H1 (cell line): ENCODE measurements at regions not wholly inside any gene's neighbourhood (a gene's known extent, or its start where the extent isn't known, plus 50 kb on each side); places are given as distances from the start of the nearest gene placed in this dataset.

Experiments
- CTCF ChIA-PET: fragments of 300-600 bp; sonication (Branson Sonifier 250); formaldehyde crosslinking; loops from one replicate; lab custom pipeline; 2021; ENCODE audit not compliant: partially characterized antibody; lab: Charles Lee
- POLR2A ChIA-PET: fragments of 300-600 bp; sonication (Branson Sonifier 250); formaldehyde crosslinking; loops from one replicate; lab custom pipeline; 2021; ENCODE audit warnings: inconsistent platforms; ENCODE audit not compliant: partially characterized antibody; lab: Charles Lee
- DNase-seq, 2 experiments: peaks; one replicate each; pipeline versions ENCODE4 v3.0.0 to v3.0.0-alpha.2; 2010 to 2022; ENCODE audit warnings: low spot score in 2 of 2, low read depth in 1 of 2, mixed read lengths in 1 of 2
- FAIRE-seq: peaks from 2 replicates; lab custom pipeline; 2011; peaks lifted over from hg19 to GRCh38; lab: Jason Lieb, UNC
- H2AFZ ChIP-seq: 2 replicates; pipeline ENCODE4 v1.8.1; 2012; ENCODE audit warnings: low read length, inconsistent platforms
- H2AK5ac ChIP-seq: 2 replicates; pipeline ENCODE4 v1.6.1; 2013; ENCODE audit warnings: low read depth, low read length
- H2BK120ac ChIP-seq: replicated peaks from 2 replicates; pipeline ENCODE3; 2013; ENCODE audit warnings: low read depth, low read length, inconsistent platforms
- H2BK12ac ChIP-seq: 2 replicates; pipeline ENCODE4 v1.6.1; 2013; ENCODE audit warnings: low read depth, low read length
- H2BK15ac ChIP-seq: 2 replicates; pipeline ENCODE4 v1.6.1; 2013; ENCODE audit warnings: low read length
- H2BK20ac ChIP-seq: 2 replicates; pipeline ENCODE4 v1.6.1; 2013; ENCODE audit warnings: low read length
- H2BK5ac ChIP-seq: 2 replicates; pipeline ENCODE4 v1.6.1; 2013; ENCODE audit warnings: low read depth, low read length
- H3K14ac ChIP-seq: 2 replicates; pipeline ENCODE4 v1.6.1; 2013; ENCODE audit warnings: inconsistent platforms; ENCODE audit not compliant: insufficient read length
- H3K18ac ChIP-seq: 2 replicates; pipeline ENCODE4 v1.6.1; 2013; ENCODE audit warnings: low read length; ENCODE audit errors: extremely low read depth
- H3K23ac ChIP-seq: 2 replicates; pipeline ENCODE4 v1.6.1; 2013; ENCODE audit warnings: inconsistent platforms; ENCODE audit not compliant: insufficient read length
- H3K23me2 ChIP-seq: 2 replicates; pipeline ENCODE4 v1.6.1; 2013; ENCODE audit warnings: low read depth, low read length
- H3K27ac ChIP-seq: 2 replicates; pipeline ENCODE4 v1.6.1; 2011; ENCODE audit warnings: low read depth, low read length, inconsistent platforms
- H3K27me3 ChIP-seq, 4 experiments: replicated peaks in 1 of 4; 1 replicate in 1 of 4; 2 replicates in 3 of 4; pipeline versions ENCODE4 v1.6.1 to v1.8.1; 2011 to 2013; ENCODE audit warnings: low read length in 3 of 4, mild to moderate bottlenecking in 3 of 4, inconsistent platforms in 2 of 4, mixed read lengths in 2 of 4, moderate library complexity in 1 of 4; ENCODE audit not compliant: control insufficient read depth in 3 of 4, insufficient read depth in 3 of 4; ENCODE audit errors: extremely low read depth in 1 of 4
- H3K36me3 ChIP-seq, 4 experiments: 2 replicates each; pipeline versions ENCODE4 v1.6.1 to v1.8.1; 2011 to 2013; ENCODE audit warnings: mild to moderate bottlenecking in 4 of 4, low read length in 3 of 4, moderate library complexity in 2 of 4, control low read depth in 1 of 4, inconsistent platforms in 1 of 4; ENCODE audit not compliant: insufficient read depth in 4 of 4, control insufficient read depth in 2 of 4
- H3K4ac ChIP-seq: replicated peaks from 2 replicates; pipeline ENCODE3; 2013; ENCODE audit warnings: low read length, low read depth, mixed read lengths, inconsistent platforms; ENCODE audit not compliant: insufficient read length
- H3K4me1 ChIP-seq, 4 experiments: replicated peaks in 1 of 4; 1 replicate in 1 of 4; 2 replicates in 3 of 4; pipeline versions ENCODE4 v1.6.1 to v1.8.1; 2011 to 2013; ENCODE audit warnings: low read length in 3 of 4, inconsistent platforms in 2 of 4, mixed read lengths in 1 of 4; ENCODE audit not compliant: insufficient read depth in 4 of 4, control insufficient read depth in 3 of 4
- H3K4me2 ChIP-seq, 2 experiments: 2 replicates each; pipeline versions ENCODE4 v1.6.1 to v1.8.1; 2011 to 2013; ENCODE audit warnings: low read depth in 2 of 2, low read length in 2 of 2, control low read depth in 1 of 2, inconsistent platforms in 1 of 2, mild to moderate bottlenecking in 1 of 2; ENCODE audit not compliant: insufficient read depth in 1 of 2
- H3K4me3 ChIP-seq, 4 experiments: fragments of 200-600, 300-600 bp in 1 of 4; sonication (generic), shearing (Covaris generic), sonication (Bioruptor Twin) in 1 of 4; 2 replicates each; pipeline versions ENCODE4 v1.5.1 to v1.8.1; 2011 to 2016; ENCODE audit warnings: low read length in 4 of 4, low read depth in 3 of 4, control low read depth in 2 of 4, inconsistent platforms in 2 of 4, mild to moderate bottlenecking in 2 of 4, mixed read lengths in 1 of 4, moderate library complexity in 1 of 4; ENCODE audit not compliant: insufficient read depth in 2 of 4; ENCODE audit errors: extremely low read depth in 1 of 4
- H3K56ac ChIP-seq: replicated peaks from 2 replicates; pipeline ENCODE3; 2013; ENCODE audit warnings: low read depth, mild to moderate bottlenecking, mixed read lengths, low read length, inconsistent platforms; ENCODE audit not compliant: insufficient read length
- H3K79me1 ChIP-seq: 2 replicates; pipeline ENCODE4 v1.6.1; 2013; ENCODE audit warnings: low read depth, low read length, control low read depth
- H3K79me2 ChIP-seq, 2 experiments: 2 replicates each; pipeline versions ENCODE4 v1.6.1 to v1.8.1; 2012 to 2013; ENCODE audit warnings: low read length in 2 of 2, mild to moderate bottlenecking in 2 of 2, inconsistent platforms in 1 of 2; ENCODE audit not compliant: insufficient read depth in 2 of 2, control insufficient read depth in 1 of 2
- H3K9ac ChIP-seq, 4 experiments: replicated peaks in 1 of 4; 1 replicate in 1 of 4; 2 replicates in 3 of 4; pipeline versions ENCODE4 v1.6.1 to v1.8.1; 2011 to 2013; ENCODE audit warnings: low read depth in 3 of 4, low read length in 3 of 4, control low read depth in 2 of 4, mild to moderate bottlenecking in 2 of 4, moderate library complexity in 2 of 4, inconsistent platforms in 1 of 4; ENCODE audit errors: extremely low read depth in 1 of 4
- H3K9me3 ChIP-seq, 2 experiments: 2 replicates each; pipeline versions ENCODE4 v1.6.1 to v1.8.1; 2012 to 2013; ENCODE audit warnings: mild to moderate bottlenecking in 2 of 2, moderate library complexity in 2 of 2, control low read depth in 1 of 2, inconsistent platforms in 1 of 2, low read depth in 1 of 2, low read length in 1 of 2, mixed read lengths in 1 of 2; ENCODE audit not compliant: insufficient read depth in 2 of 2
- H4K20me1 ChIP-seq, 2 experiments: replicated peaks in 1 of 2; 2 replicates each; pipeline versions ENCODE3 to v1.8.1; 2011 to 2013; ENCODE audit warnings: inconsistent platforms in 2 of 2, low read length in 2 of 2, mild to moderate bottlenecking in 1 of 2; ENCODE audit not compliant: insufficient read depth in 2 of 2, control insufficient read depth in 1 of 2
- H4K5ac ChIP-seq: 2 replicates; pipeline ENCODE4 v1.6.1; 2013; ENCODE audit warnings: low read length, low read depth, mixed read lengths, inconsistent platforms; ENCODE audit not compliant: insufficient read length
- H4K8ac ChIP-seq: 2 replicates; pipeline ENCODE4 v1.8.0; 2013; ENCODE audit warnings: mild to moderate bottlenecking, moderate library complexity, low read length, inconsistent platforms; ENCODE audit not compliant: insufficient read depth; ENCODE audit errors: extremely low read depth
- H4K91ac ChIP-seq: replicated peaks from 2 replicates; pipeline ENCODE3; 2013; ENCODE audit warnings: low read length, mixed read lengths, inconsistent platforms; ENCODE audit not compliant: insufficient read length
- KDM5A ChIP-seq: fragments of 200-600 bp; IDR thresholded peaks from 2 replicates; pipeline ENCODE4 v1.7.1; 2012; ENCODE audit warnings: mild to moderate bottlenecking, low read length, inconsistent platforms, mixed read lengths
- MAFK ChIP-seq: IDR thresholded peaks from 2 replicates; pipeline ENCODE4 v1.6.1; 2012; ENCODE audit warnings: low read depth, mild to moderate bottlenecking, improper control_type of control experiment, low read length
- ZNF274 ChIP-seq: IDR thresholded peaks from 2 replicates; pipeline ENCODE4 v1.7.0; 2012; ENCODE audit warnings: low read length, borderline replicate concordance; ENCODE audit errors: extremely low read depth
- WGBS, 2 experiments: shearing (Covaris generic) in 1 of 2; methylation state at CpG; one replicate each; pipeline versions ENCODE4 v1.1.6 to v1.1.7; 2013 to 2015; ENCODE audit warnings: low lambda C conversion rate in 2 of 2, mixed read lengths in 2 of 2, inconsistent platforms in 1 of 2, low coverage in 1 of 2, missing lambda C conversion rate in 1 of 2; ENCODE audit not compliant: insufficient replicate concordance in 2 of 2, insufficient coverage in 1 of 2, insufficient read length in 1 of 2; ENCODE audit errors: extremely low coverage in 1 of 2, missing lambda C conversion rate in 1 of 2; 5-methylcytosine and 5-hydroxymethylcytosine counted together

GRCh38 chr13:111472559-111473460, 152.4 kb downstream of the TEX29 start:
- H2BK20ac ChIP-seq, result no peak overlapping the region
- no peak overlapping the region for H2BK15ac ChIP-seq
- H3K9me3 ChIP-seq, result no peaks in the 10 kb centered on the region
- no peak overlapping the region for H3K18ac ChIP-seq
- H3K4me1 ChIP-seq, result no peaks in the 10 kb centered on the region
- CTCF ChIA-PET, result interaction anchor here (1.2 to 5.9 kb wide), 5 partner anchors 9 to 970 kb away, joined by 4 to 47 read pairs (median 18); no protein-coding TSS in a partner anchor
- no peaks in the 10 kb centered on the region for H3K79me2 ChIP-seq
- H4K8ac ChIP-seq, result no peak overlapping the region
- no peaks in the 10 kb centered on the region for H4K20me1 ChIP-seq
- H2BK12ac ChIP-seq, result peak overlapping the region; percentile 50; the same call in 1 of the 2 replicates
- H3K14ac ChIP-seq, result no peak overlapping the region
- WGBS, 2 experiments, result 91% methylated on average over 19 of the region's 19 CpGs; no CpG with 5 or more reads in 1 of the 2 experiments
- TF ChIP-seq MAFK (no peak), KDM5A (no peak), ZNF274 (no peak)
- no peak overlapping the region for H4K5ac ChIP-seq
- H3K27ac ChIP-seq, result no peak overlapping the region
- FAIRE-seq (no peak), DNase-seq (no peak)
- no peak overlapping the region for H3K4ac ChIP-seq
- no peak overlapping the region for H4K91ac ChIP-seq
- H3K56ac ChIP-seq, result no peak overlapping the region
- no peak overlapping the region for H2AFZ ChIP-seq
- H2BK120ac ChIP-seq, result no peak overlapping the region
- H3K27me3 ChIP-seq, result no peaks in the 10 kb centered on the region
- H3K9ac ChIP-seq, result no peak overlapping the region
- no peak overlapping the region for H2AK5ac ChIP-seq
- POLR2A ChIA-PET, result no interaction called here
- no peaks in the 10 kb centered on the region for H3K36me3 ChIP-seq
- H3K23ac ChIP-seq, result no peak overlapping the region
- H3K4me2 ChIP-seq, result no peak overlapping the region
- H3K4me3 ChIP-seq, result no peak overlapping the region
- peak overlapping the region; percentile 60; the same call in 1 of the 2 replicates for H2BK5ac ChIP-seq
- no peaks in the 10 kb centered on the region for H3K79me1 ChIP-seq
- H3K23me2 ChIP-seq, result no peaks in the 10 kb centered on the region
